Spleen (tissue), 7 donors: ENCODE measurements at regions not wholly inside any gene's neighbourhood (a gene's known extent, or its start where the extent isn't known, plus 50 kb on each side); places are given as distances from the start of the nearest gene placed in this dataset.

Source experiments
- POLR2A ChIP-seq, 3 donors: fragments of 450-650 bp; IDR thresholded peaks; one replicate each; pipeline ENCODE4 v1.5.1; 2017; ENCODE audit warnings: antibody characterized with exemption in 3 of 3, mild to moderate bottlenecking in 1 of 3
- TF ChIP-seq, protein P1 (sequence below), 11 experiments: fragments of 200-600 bp in 7 of 11; fragments of 450-650 bp in 4 of 11; sonication (generic) in 4 of 11; IDR thresholded peaks in 8 of 11; conservative IDR thresholded peaks in 3 of 11; 1 replicate in 7 of 11; 2 replicates in 4 of 11; pipeline versions ENCODE4 v1.4.0 to v1.8.0; 2016 to 2021; ENCODE audit warnings: antibody characterized with exemption in 11 of 11, inconsistent platforms in 4 of 11, mild to moderate bottlenecking in 1 of 11
- donor health status: DM: no; HTN: no; CAD: no; lungs with moderate emphysema.
- donor health status: DM: no; HTN: no; CAD: no.
- donor health status: DM: no; HTN: no; CAD: no.

DNA sequence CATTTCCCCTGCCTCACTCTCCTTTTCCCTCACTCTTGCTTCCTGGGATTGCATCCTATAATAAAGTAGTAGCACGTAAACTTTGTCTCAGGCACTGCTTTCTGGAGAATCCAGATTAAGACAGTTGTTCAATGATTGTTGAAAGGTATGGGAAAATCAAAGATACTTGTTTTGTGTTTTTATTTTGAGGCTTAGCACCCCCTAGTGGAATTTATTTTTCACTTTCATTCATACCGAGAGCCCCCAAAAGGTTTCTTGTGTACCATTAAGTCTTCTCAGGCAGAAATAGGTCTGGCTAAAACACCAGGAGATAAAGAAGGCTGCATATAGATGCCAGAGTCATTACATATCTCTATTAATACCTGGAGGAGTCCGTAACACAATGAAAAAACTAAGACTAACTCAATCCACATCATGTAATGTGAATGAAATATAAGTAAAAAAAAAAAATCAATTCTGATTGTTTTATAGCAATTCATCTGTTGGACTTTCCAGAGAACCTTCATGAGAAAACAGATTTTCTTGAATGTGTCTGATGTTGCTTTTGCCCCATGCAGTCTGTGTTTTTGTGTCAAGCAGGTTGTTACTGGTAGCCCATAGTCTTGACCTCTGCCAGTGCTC is 103.5 kb downstream of the RPE65 start:
- TF ChIP-seq, protein P1, sequence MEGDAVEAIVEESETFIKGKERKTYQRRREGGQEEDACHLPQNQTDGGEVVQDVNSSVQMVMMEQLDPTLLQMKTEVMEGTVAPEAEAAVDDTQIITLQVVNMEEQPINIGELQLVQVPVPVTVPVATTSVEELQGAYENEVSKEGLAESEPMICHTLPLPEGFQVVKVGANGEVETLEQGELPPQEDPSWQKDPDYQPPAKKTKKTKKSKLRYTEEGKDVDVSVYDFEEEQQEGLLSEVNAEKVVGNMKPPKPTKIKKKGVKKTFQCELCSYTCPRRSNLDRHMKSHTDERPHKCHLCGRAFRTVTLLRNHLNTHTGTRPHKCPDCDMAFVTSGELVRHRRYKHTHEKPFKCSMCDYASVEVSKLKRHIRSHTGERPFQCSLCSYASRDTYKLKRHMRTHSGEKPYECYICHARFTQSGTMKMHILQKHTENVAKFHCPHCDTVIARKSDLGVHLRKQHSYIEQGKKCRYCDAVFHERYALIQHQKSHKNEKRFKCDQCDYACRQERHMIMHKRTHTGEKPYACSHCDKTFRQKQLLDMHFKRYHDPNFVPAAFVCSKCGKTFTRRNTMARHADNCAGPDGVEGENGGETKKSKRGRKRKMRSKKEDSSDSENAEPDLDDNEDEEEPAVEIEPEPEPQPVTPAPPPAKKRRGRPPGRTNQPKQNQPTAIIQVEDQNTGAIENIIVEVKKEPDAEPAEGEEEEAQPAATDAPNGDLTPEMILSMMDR (IDR thresholded peaks at IDR 0.05 in 8 of 11, conservative IDR thresholded peaks at IDR 0.05 in 3 of 11) = peak in 5 of 11 experiments; percentile 22 to 41 (median 25)
- TF ChIP-seq POLR2A (IDR thresholded peaks at IDR 0.05) = no peak
